H9 (cell line): ENCODE measurements at regions not wholly inside any gene's neighbourhood (a gene's known extent, or its start where the extent isn't known, plus 50 kb on each side); places are given as distances from the start of the nearest gene placed in this dataset.

Experiments
- DNase-seq: peaks from one replicate; pipeline ENCODE4 v3.0.0-alpha.2; 2017
- H2AFZ ChIP-seq: one replicate; pipeline ENCODE4 v1.6.1; 2013; ENCODE audit warnings: mild to moderate bottlenecking, low read length, control low read depth, moderate library complexity
- H2AK5ac ChIP-seq: 2 replicates; pipeline ENCODE4 v1.6.1; 2013; ENCODE audit warnings: low read length, control low read depth, mixed read lengths; ENCODE audit not compliant: insufficient read length
- H2BK120ac ChIP-seq: one replicate; pipeline ENCODE4 v1.6.1; 2013; ENCODE audit warnings: low read depth, mild to moderate bottlenecking, low read length, control low read depth, inconsistent platforms; ENCODE audit not compliant: poor library complexity, severe bottlenecking
- H2BK12ac ChIP-seq: 2 replicates; pipeline ENCODE4 v1.6.1; 2013; ENCODE audit warnings: low read length, control low read depth, mixed read lengths, low read depth; ENCODE audit not compliant: insufficient read length
- H2BK15ac ChIP-seq: 2 replicates; pipeline ENCODE4 v1.6.1; 2013; ENCODE audit warnings: low read depth, low read length, control low read depth
- H2BK20ac ChIP-seq: one replicate; pipeline ENCODE4 v1.6.1; 2013; ENCODE audit warnings: low read depth, mild to moderate bottlenecking, low read length, control low read depth, inconsistent platforms; ENCODE audit not compliant: poor library complexity, severe bottlenecking
- H2BK5ac ChIP-seq: 2 replicates; pipeline ENCODE4 v1.6.1; 2013; ENCODE audit warnings: low read length, control low read depth, mixed read lengths; ENCODE audit not compliant: insufficient read length
- H3K14ac ChIP-seq: 2 replicates; pipeline ENCODE4 v1.6.1; 2013; ENCODE audit warnings: low read length, control low read depth; ENCODE audit not compliant: insufficient read depth
- H3K18ac ChIP-seq: 2 replicates; pipeline ENCODE4 v1.6.1; 2013; ENCODE audit warnings: low read depth, mild to moderate bottlenecking, mixed read lengths, low read length, control low read depth; ENCODE audit not compliant: insufficient read length
- H3K23ac ChIP-seq: 2 replicates; pipeline ENCODE4 v1.6.1; 2013; ENCODE audit warnings: low read length, control low read depth, mixed read lengths, low read depth; ENCODE audit not compliant: insufficient read length
- H3K23me2 ChIP-seq: 2 replicates; pipeline ENCODE4 v1.6.1; 2013; ENCODE audit warnings: low read depth, mild to moderate bottlenecking, mixed read lengths, low read length, control low read depth; ENCODE audit not compliant: insufficient read length, poor library complexity, severe bottlenecking
- H3K27ac ChIP-seq: 2 replicates; pipeline ENCODE4 v1.5.1; 2013; ENCODE audit warnings: low read length, control low read depth, mixed read lengths, low read depth; ENCODE audit not compliant: insufficient read length
- H3K27me3 ChIP-seq: 2 replicates; pipeline ENCODE4 v1.6.1; 2013; ENCODE audit warnings: low read length, control low read depth, inconsistent platforms; ENCODE audit not compliant: insufficient read depth
- H3K4ac ChIP-seq: 2 replicates; pipeline ENCODE4 v1.6.1; 2013; ENCODE audit warnings: low read depth, mild to moderate bottlenecking, control low read depth, inconsistent platforms, low read length, moderate library complexity
- H3K4me1 ChIP-seq: 2 replicates; pipeline ENCODE4 v1.6.1; 2013; ENCODE audit warnings: low read length, control low read depth, inconsistent platforms; ENCODE audit not compliant: insufficient read depth
- H3K4me2 ChIP-seq: 2 replicates; pipeline ENCODE4 v1.6.1; 2013; ENCODE audit warnings: low read length, control low read depth, mixed read lengths; ENCODE audit not compliant: insufficient read length, insufficient read depth
- H3K56ac ChIP-seq: 2 replicates; pipeline ENCODE4 v1.6.1; 2013; ENCODE audit warnings: low read depth, mild to moderate bottlenecking, mixed read lengths, low read length, control low read depth; ENCODE audit not compliant: insufficient read length
- H3K79me1 ChIP-seq: 2 replicates; pipeline ENCODE4 v1.6.1; 2013; ENCODE audit warnings: low read depth, mild to moderate bottlenecking, moderate library complexity, low read length, control low read depth, inconsistent platforms; ENCODE audit not compliant: insufficient read depth, poor library complexity, severe bottlenecking
- H3K79me2 ChIP-seq: 2 replicates; pipeline ENCODE4 v1.6.1; 2013; ENCODE audit warnings: low read length, control low read depth, inconsistent platforms; ENCODE audit not compliant: insufficient read depth
- H3K9ac ChIP-seq: 2 replicates; pipeline ENCODE4 v1.6.1; 2013; ENCODE audit warnings: low read length, control low read depth, mixed read lengths; ENCODE audit not compliant: insufficient read length; ENCODE audit errors: extremely low read depth
- H3K9me3 ChIP-seq: one replicate; pipeline ENCODE4 v1.6.1; 2013; ENCODE audit warnings: low read depth, low read length, inconsistent platforms; ENCODE audit not compliant: control insufficient read depth
- H3T11ph ChIP-seq: one replicate; pipeline ENCODE4 v1.6.1; 2013; ENCODE audit warnings: mild to moderate bottlenecking, low read length, control low read depth, inconsistent platforms
- H4K20me1 ChIP-seq: one replicate; pipeline ENCODE4 v1.6.1; 2013; ENCODE audit not compliant: control insufficient read depth, insufficient read length, insufficient read depth
- H4K5ac ChIP-seq: 2 replicates; pipeline ENCODE4 v1.6.1; 2013; ENCODE audit warnings: low read depth, mild to moderate bottlenecking, mixed read lengths, low read length, control low read depth; ENCODE audit not compliant: insufficient read length
- H4K8ac ChIP-seq: replicated peaks from 2 replicates; pipeline ENCODE4 v1.6.1; 2013; ENCODE audit warnings: low read length, control low read depth, mixed read lengths, low read depth; ENCODE audit not compliant: insufficient read length
- H4K91ac ChIP-seq: 2 replicates; pipeline ENCODE4 v1.6.1; 2013; ENCODE audit warnings: low read depth, mild to moderate bottlenecking, moderate library complexity, mixed read lengths, low read length, control low read depth; ENCODE audit not compliant: insufficient read length
- H3K27ac Mint-ChIP-seq, 3 experiments: 2 replicates in 2 of 3; 3 replicates in 1 of 3; pipeline ENCODE4 v1.8.0; 2020 to 2021; ENCODE audit warnings: mixed read lengths in 3 of 3, mild to moderate bottlenecking in 1 of 3, moderate library complexity in 1 of 3
- H3K27me3 Mint-ChIP-seq: 2 replicates; pipeline ENCODE4 v1.8.0; 2021; ENCODE audit warnings: low read depth, mild to moderate bottlenecking, moderate library complexity, mixed read lengths
- H3K36me3 Mint-ChIP-seq, 3 experiments: 2 replicates in 2 of 3; 3 replicates in 1 of 3; pipeline ENCODE4 v1.8.0; 2020 to 2021; ENCODE audit warnings: low read depth in 3 of 3, mixed read lengths in 3 of 3; ENCODE audit not compliant: insufficient read depth in 1 of 3
- H3K4me1 Mint-ChIP-seq, 2 experiments: 2 replicates each; pipeline ENCODE4 v1.8.0; 2020; ENCODE audit warnings: mixed read lengths in 2 of 2
- H3K4me3 Mint-ChIP-seq, 2 experiments: 2 replicates in 1 of 2; 3 replicates in 1 of 2; pipeline ENCODE4 v1.8.0; 2020 to 2021; ENCODE audit warnings: mild to moderate bottlenecking in 2 of 2, mixed read lengths in 2 of 2, moderate library complexity in 1 of 2
- H3K9me3 Mint-ChIP-seq, 2 experiments: 2 replicates in 1 of 2; 3 replicates in 1 of 2; pipeline ENCODE4 v1.8.0; 2020; ENCODE audit warnings: mild to moderate bottlenecking in 2 of 2, mixed read lengths in 2 of 2, moderate library complexity in 1 of 2
- CTCF ChIP-seq: fragments of 200-600 bp; sonication (generic); conservative IDR thresholded peaks from 3 replicates; pipeline ENCODE4 v1.8.0; 2021; ENCODE audit warnings: antibody characterized with exemption, mild to moderate bottlenecking
- WGBS: extraction: QIAGEN DNeasy Blood & Tissue Kit; methylation state at CpG from one replicate; pipeline ENCODE4 v1.1.7; 2013; ENCODE audit warnings: missing lambda C conversion rate, low lambda C conversion rate, mixed read lengths; ENCODE audit not compliant: insufficient read length; ENCODE audit errors: extremely low coverage; 5-methylcytosine and 5-hydroxymethylcytosine counted together

GRCh38 chr17:73834684-73835343 lies 190.6 kb upstream of the SDK2 start:
- no peak overlapping the region for H3K9ac ChIP-seq
- Mint-ChIP-seq H3K4me1 (peaks cover 6 to 9% of the 10 kb centered on the region in 2 experiments; a peak in 3 of 4 replicates), H3K27me3 (peaks cover 65% of the 10 kb centered on the region), H3K4me3 (no peak overlapping the region), H3K36me3 (peaks cover 0 to 8% (median 3%) of the 10 kb centered on the region in 3 experiments; a peak in 4 of 7 replicates), H3K9me3 (peaks cover 4 to 8% of the 10 kb centered on the region in 2 experiments; a peak in 3 of 5 replicates), H3K27ac (peak overlapping the region in 1 of 3 experiments; percentile 45; a peak in 1 of 7 replicates)
- H2BK20ac ChIP-seq, result no peak overlapping the region
- no peaks in the 10 kb centered on the region for H4K20me1 ChIP-seq
- no peak overlapping the region for H4K91ac ChIP-seq
- no peak overlapping the region for H2BK15ac ChIP-seq
- no peak overlapping the region for H3K27ac ChIP-seq
- H3K56ac ChIP-seq, result no peak overlapping the region
- H3K79me1 ChIP-seq, result no peaks in the 10 kb centered on the region
- H3K14ac ChIP-seq, result no peak overlapping the region
- H3K4ac ChIP-seq, result no peak overlapping the region
- no peaks in the 10 kb centered on the region for H3K23me2 ChIP-seq
- H3K4me1 ChIP-seq, result no peaks in the 10 kb centered on the region; the same call in 1 of the 2 replicates
- H3K9me3 ChIP-seq, result no peaks in the 10 kb centered on the region
- no peak overlapping the region for H3K4me2 ChIP-seq
- H4K5ac ChIP-seq, result no peak overlapping the region
- H3K27me3 ChIP-seq, result no peaks in the 10 kb centered on the region
- no peak overlapping the region for H3K23ac ChIP-seq
- no peak overlapping the region for H2BK12ac ChIP-seq
- no peaks in the 10 kb centered on the region for H3K79me2 ChIP-seq
- no CpG with 5 or more reads among the region's 17 CpGs for WGBS
- DNase-seq, result no peak
- no peak overlapping the region for H4K8ac ChIP-seq
- TF ChIP-seq CTCF, result no peak
- no peak overlapping the region for H2AK5ac ChIP-seq
- no peak overlapping the region for H2BK120ac ChIP-seq
- H2AFZ ChIP-seq, result no peak overlapping the region
- no peak overlapping the region for H3K18ac ChIP-seq
- no peak overlapping the region for H2BK5ac ChIP-seq
- H3T11ph ChIP-seq, result no peak overlapping the region
